CD4-positive, alpha-beta T cell treated with Interferon gamma for 1 hour (primary cell): ENCODE measurements at regions not wholly inside any gene's neighbourhood (a gene's known extent, or its start where the extent isn't known, plus 50 kb on each side); places are given as distances from the start of the nearest gene placed in this dataset.

Experiments used
- DNase-seq: peaks from one replicate; pipeline ENCODE4 v3.0.0-alpha.2; 2020

DNA sequence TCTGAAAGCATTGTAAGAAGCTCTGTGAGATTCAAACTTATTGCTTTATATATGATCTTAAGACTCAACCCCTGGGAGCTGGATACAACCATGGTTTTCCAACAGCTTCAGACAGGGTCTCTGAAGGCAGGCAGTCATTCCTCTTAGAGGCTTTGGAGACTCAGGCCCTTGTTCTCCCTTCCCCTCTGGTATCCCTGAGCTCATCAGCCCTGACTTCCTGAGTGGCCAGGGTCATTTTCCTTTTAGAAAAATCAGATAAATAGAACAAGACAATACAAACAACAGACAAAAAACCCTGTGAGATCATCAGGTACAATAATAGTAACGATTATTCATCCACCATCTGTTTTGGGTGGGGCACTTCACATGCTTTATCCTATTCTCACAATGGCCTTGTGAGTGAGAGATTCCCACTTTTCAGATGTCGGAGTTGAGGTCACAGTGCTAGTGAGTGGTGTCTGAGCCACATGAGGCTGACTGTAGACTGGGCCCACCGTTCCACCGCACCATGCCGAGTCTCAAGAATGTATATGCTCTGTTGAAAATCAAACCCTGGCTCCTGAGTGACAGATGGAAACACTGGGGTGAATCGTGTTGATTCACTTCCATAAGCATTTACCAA lies 144.2 kb downstream of the CXCL12 start:
- no peak for DNase-seq

DNA sequence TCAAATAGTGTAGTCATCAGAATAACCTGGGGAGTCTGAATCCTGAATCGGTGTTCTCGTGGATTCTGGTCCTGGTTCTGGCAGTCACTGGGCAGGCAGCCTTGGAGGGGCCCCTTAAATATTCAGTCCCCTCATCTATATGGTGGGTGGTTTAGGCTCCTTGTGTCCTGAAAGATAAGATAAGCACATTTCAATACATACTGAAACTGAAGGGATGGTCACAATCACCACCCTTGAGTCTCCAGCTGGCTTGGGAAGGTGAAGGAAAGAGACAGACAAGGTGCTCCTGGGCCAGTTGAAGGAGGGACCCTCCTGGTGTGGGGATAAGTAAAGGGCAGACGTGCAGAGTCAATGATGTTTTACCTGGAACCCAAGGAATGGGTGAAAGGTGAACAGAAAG lies 146.7 kb downstream of the CXCL12 start:
- no peak for DNase-seq

DNA sequence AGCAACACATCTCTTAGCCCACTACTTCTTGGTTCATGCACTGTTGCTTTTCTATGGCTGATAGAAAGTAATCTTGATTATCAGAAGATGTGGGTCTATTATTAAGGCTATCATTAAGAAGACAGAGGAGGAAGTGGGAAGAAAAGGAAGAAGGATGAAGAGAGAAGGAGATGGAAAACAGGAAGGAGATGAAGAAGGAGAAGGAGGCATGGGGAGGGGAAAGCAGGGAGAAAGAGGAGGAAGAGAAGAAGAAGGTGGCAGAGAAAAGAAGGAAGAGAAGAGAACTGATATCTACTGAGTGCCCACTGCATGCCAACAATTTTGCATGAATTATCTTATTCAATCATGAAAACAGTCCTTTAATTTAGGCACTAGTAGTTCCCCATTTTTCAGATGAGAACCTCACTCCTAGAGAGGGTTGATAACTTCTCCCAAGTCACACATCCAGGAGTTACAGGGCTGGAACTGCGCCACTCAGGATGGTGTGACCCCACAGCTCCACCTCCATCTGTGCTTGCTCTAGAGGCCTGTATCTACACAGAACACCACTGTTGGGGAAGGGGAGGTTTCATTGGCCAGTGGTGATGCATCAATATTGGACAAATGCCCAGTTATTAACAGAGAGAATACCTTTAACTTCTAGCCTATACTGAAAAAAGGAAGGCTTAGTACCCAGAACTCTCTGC lies 147.4 kb downstream of the CXCL12 start:
- DNase-seq, result no peak

DNA sequence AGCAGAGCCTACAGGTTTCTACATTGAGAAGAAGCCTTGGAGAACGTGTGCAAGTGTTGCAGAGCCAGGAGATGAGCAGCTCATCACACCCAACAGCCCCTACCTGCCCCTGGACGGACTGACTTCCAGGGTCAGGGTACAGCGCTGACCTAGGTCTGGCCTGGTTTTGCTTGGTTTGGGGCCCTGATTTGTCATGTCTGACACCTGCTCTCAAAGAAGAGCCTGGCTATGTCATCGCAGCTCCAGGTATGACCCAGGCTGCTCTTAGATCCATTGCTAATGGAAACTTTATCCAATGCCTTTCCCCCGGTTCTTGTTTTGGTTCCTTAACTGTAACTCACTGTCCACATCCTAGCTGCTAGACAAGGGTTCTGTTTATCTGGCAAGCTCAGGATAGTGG lies 149.5 kb downstream of the CXCL12 start:
- no peak for DNase-seq

DNA sequence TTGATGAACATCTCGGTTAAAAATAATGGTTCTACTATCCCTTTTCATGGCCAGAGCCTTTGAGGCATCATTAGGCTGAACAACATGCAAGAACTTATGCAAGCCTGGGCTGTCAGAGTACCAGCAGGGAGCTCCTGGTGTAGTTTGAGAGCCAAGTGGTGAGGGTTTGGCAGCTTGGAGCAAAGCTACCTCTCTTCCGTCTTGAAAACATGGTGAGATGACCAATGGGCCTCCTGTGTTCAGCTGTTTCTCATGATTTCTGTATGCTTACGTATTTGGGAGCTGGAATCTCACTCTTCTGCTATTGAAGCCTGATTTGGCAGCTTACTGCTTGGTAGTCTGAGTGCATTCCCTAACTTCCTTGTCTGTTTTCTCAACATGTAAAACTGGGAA lies 150.4 kb downstream of the CXCL12 start:
- no peak for DNase-seq

DNA sequence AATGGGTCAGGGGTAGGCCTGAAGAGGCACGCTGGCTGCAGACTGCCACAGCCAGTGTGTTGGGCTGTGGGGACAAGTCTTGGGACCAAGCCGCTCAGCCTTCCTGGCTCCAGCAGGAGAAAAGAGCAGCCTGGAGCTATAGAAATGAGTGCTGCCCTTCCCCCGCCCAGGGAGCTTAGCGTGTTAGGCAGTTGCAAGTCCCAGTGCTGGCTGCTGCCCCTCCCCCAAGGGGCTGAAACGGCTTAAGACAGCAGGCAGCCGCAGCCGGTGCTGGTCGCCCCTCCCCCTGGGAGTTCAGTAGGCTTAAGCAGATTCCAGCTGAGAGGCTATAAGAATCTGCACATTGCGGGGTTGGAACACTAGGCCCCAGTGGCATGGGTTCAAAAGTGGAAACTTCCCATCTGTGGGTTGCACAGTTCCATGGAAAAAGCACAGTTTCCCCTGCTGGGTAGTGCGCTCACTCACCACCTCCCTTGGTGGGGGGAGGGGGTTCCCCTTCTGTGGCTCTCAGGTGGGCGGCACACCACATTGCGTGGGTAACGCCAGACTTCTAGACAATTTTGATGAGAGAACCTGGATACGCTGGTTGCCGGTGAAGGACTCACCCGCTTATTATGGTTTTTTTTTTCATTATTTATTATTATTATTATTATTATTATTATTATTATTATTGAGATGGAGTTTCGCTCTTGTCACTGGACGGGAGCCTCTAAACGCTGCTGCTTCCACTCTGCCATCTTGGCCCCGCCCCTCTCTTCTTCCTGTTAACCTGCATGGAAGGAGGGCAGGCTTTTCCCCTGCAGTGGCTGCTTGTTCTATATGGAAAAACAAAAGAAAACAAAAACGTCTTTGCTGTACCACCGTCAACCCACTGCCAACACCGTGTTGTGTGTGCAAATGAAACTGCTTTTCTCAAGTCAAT lies 151.1 kb downstream of the CXCL12 start:
- no peak for DNase-seq

DNA sequence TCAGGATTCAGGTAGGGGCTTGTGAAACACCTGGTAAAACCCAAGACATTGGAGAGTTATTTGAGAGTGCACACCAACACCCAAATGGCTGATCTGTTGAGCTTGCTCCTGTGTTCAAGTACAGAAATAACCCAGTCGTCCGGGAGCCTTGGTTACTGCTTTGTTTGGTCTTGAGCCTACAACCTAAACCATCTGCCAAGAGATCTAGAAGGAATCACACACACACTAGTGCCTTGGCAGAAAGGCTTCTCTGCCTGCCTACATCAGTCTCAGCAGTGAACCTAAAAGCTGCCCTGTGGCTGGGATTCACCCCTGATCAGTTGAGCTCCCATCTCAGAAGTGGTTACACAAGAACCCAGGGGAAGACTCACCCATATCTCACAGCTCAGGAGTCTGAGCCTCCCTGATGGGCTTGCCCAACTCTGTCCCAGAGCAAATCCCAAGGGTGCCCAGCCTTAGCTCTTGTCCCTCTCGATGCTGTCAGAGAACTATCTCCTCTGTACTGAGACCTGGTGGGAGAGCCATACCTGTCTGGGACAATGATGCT lies 167.6 kb downstream of the CXCL12 start:
- DNase-seq, result no peak

DNA sequence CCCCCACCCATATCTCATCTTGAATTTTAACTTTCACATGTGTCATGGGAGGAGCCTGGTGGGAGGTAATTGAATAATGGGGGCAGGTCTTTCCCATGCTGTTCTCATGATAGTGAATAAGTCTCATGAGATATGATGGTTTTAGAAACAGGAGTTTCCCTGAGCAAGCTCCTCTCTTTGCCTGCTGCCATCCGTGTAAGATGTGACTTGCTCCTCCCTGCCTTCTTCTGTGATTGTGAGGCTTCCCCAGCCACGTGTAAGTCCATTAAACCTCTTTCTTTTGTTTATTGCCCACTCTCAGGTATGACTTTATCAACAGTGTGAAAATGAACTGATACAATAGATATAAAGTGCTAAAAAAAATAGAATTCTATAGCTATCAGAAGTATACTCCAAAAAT lies 168.8 kb downstream of the CXCL12 start:
- no peak for DNase-seq

DNA sequence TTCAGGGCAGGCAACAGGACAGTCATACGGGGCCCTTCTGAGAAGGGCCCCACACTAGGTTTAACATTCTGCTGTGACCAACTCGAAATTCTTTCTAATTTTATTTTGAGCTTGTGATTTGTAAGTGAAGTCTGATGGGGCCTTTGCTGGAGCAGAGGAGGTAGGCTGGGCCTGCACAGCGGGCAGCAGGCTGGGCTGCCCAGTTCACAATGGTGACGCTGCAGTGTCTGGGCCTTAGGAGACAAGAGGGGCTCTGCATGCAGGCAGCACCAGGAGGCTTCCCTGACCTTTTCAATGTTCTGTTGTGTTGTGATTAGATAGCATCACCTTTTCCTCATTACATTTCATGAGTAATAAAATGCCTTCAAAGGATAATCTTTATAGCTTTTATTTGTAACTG lies 175.1 kb downstream of the CXCL12 start:
- no peak for DNase-seq

DNA sequence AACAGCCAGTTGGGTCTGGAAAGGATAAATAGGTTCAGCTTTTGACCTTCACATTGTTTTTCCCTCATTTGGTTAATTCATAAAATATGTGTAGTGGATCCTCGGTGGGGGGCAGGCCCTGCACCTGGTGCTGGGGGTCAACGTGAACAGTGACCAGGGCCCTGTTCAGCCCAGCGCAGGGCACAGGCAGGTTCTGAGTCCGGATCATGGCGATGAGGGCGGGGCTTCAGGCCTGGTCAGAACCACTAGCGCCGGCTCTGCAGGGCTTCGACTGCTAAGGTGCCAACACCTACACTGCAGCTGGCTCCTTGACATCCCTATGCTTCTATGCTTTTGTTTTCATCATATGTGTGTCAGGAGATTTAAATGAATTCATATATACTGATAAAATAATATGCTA lies 177.7 kb downstream of the CXCL12 start:
- DNase-seq, result no peak

DNA sequence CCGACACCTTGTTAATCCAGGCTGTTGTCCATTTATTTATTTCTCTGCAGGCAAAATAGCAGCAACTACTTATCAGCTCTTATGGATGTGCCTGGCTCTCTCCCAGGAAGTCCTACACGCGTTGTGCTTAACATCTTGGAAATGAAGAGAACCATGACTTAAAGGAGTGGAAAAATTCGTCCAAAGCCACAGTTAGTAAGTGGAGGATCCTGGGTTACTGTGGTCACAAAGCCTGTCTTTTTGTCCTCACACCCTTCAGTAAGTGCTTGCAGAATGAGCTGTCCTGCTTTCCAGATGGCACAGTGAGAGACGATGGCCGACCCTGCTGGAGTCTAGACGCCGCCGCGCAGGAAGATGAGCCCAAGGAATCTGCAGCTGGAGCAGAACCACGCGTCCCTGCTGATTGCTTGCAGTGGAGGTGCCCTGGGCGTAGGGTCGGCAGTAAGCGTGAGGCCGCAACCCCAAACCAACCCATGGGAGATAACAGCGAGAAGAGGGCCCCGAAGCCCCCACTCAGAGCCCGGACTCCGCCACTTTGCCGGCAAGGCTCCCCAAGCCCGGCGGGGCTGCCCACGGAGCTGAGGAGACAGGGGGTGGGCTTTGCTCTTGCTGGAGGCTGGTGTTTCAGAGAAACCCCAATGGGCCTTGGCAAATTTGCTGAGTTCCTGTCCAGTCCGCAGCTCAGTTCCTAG lies 178.6 kb downstream of the CXCL12 start:
- no peak for DNase-seq

DNA sequence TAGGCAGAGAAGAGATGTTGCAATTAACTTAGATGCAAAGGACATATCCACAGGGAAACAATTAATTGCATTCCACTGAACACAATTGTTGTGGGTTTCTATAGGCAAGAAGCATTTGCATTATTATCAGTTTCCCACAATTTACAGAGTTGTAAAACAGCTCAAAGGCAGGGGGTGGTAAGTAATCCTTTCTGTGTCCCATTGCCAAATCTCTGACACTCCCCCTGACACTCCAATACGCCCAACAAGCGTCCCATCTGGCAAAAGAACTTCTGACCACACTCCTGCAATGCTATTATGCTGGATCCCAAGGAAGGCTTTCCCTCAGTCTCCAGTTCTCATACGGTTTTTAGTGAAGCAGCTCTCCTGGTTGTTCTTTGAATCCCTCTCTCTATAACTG lies 179.8 kb downstream of the CXCL12 start:
- no peak for DNase-seq

DNA sequence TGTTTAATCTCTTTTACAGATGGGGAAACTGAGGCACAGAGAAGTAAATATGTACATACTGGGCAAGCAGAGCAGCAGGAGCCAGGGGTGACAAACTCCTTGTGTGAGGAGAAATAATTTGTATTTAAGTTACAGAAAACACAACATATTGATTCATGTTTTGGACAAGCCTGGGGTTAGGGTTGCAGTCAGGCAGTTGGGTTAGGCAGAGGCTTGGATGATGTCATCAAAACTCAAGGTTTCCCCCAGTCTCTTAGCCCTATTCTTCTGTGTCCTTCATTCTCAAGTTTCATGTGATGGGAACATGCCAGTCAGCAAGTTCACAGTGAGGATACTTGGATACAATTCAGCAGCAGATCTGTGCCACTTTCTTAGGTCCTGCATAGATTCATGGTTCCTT lies 181.4 kb downstream of the CXCL12 start:
- no peak for DNase-seq

DNA sequence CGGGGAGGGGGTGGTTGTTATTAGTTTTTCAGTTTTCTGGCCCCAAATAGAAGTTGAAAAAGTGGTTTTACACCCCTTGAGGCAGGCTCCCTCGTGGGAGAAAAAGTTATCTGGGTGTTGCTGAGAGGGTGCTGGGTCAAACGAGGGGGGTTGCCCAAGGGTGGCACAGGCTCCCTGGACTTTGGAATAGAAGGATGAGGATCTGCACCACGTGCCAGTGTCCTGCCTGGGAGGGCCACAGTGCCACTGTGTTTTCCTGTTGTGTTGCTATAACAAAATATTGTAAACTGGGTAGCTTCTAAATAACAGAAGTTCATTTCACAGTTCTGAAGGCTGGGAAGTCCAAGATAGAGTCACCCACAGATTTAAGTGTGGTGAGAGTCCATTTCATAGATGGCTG lies 181.9 kb downstream of the CXCL12 start:
- no peak for DNase-seq

DNA sequence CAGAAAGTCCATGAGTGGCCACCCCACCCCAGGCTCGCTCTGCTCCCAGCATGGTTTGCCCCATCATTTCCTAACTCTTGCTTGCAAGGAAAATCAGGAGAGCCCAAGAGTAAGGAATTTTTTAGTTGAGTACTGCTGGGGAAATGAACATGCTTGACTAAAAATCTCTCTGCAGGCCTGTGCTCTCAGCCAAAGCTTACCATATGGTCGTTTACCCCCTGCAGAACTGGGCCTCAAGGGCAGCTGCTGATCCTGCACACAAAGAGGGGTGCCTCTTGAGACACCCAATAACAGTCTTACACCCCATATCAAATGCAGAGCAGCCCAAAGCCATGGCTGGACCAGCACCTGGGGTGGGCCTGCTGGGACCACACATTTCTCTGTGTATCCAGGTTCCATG lies 183.2 kb downstream of the CXCL12 start:
- no peak for DNase-seq

DNA sequence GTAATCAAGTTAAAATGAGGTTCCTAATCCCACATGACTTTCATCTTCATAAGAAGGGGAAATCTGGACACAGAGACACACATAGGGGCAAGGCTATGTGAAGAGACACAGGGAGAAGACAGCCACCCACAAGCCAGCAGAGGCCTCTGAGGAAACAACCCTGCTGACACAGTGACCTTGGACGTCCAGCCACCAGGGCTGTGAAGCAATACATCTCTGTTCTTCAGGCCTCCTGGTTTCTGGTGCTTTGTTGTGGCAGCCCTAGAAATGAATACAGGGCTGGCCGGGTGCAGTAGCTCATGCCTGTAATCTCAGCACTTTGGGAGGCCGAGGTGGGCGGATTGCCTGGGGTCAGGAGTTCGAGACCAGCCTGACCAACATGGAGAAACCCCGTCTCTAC lies 183.9 kb downstream of the CXCL12 start:
- no peak for DNase-seq

DNA sequence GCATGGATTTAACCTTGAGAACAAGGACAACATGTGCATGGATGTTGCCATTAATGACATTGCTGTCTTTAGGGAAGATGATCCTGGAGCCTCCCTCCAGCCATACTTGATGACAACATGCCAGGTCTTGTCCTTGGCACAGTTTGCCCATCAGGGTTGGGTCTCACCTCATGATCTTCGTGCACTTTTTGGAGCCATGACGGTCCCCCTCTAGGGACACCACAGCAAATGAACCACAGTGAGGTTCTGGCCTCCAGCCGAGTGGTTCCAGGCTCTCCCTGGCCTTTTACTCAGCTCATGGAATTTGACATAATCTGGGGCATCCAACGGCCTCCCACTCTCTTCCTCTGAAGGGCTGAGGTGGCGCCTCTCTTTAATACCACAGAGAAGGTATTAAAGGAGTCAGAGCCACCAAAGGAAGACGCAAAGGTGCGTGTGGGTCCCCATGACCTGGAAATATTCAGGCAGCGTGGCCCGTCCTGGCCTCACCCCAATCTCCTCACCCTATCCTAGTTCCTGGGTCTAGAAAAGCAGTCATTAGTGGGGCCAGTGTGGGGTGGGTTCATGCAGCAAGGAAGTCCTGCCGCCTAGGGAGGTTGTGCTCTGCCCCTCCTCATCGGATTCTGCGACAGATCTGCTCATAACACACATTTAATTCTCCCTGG lies 184.8 kb downstream of the CXCL12 start:
- no peak for DNase-seq

DNA sequence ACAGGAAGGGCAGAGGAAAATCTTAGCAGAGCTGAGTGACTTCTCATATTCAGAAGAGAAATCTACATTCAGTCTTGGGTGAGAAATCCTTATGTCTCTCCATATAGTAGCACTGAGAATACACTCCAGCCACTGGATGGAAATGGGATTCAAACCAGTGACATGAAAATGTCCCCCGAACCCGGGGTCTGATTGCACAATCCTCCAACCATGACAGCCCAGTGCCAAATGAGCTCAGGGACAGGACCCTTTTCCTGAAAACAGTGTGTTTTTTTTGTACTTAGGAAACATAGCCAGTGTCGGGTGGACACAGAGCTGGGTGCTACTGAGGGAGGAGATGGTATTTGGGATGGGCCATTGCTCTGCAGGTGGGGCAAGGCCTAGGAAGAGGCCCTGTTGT lies 185.6 kb downstream of the CXCL12 start:
- DNase-seq, result no peak

DNA sequence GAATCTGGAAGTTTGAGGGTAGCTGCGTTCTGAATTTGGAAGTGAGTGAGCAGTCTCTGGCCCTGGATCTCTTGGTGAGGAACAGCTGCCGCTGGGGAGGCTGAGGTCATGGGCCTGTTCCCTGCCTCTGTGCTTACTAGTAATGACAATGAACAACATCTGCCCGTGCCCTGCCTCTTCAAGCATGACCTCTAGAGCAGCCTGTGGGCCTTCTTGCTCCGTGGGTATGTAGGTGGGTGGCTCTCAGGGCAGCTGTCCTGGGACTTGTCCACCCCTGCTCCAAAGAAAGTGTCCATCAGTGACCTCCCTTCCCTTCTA lies 186.2 kb downstream of the CXCL12 start:
- DNase-seq, result no peak

DNA sequence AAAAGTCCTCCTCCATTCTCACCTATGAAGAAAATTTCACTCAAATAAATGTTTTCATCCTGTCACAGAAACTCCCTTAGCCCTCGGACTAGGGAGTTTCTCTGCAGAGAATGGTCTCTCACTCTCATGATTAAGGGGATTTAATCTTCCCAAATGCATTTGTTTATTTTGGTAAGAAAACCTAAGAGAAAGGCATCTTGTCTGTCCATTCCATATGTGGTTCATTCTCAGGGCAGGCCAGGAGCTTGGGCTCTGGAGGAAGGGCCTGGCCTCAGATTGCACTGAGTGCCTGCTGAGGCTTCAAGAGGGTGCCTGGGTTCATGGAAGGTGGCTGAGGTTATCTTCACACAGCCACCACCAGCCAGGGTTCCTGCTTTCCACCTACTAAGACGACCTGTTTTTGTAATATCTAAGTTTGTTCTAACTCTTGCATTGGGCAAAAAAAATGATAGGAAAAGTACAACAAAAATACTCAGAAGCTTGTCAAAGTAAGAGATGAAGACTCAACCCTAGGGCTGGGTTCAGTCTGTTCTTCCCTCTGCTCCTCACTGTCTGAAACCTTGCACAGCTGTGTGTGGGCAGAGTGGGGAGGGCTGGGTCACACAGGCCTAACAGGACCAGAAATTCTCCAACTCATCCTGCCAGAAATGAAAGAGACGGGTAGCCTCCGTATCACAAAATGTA lies 186.7 kb downstream of the CXCL12 start:
- no peak for DNase-seq

DNA sequence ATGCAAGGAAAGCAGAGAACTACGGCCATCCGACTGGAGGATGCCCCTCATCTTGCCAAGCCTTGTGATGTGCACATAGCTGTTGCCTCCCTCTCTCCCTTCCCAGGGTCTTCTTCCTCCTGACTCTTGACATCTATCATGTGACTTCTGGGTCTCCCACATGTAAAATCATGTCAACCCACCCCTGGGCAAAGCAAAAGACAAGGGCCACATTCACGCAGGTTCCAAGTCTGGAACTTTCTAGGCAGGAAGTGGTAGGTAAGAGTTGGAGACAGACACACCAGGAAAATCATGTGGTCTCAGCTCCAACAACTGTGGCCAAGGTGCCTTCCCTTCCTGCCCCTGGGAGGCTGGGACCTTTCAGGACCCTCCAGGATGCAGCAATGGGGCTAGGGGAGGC lies 187.3 kb downstream of the CXCL12 start:
- DNase-seq, result no peak

DNA sequence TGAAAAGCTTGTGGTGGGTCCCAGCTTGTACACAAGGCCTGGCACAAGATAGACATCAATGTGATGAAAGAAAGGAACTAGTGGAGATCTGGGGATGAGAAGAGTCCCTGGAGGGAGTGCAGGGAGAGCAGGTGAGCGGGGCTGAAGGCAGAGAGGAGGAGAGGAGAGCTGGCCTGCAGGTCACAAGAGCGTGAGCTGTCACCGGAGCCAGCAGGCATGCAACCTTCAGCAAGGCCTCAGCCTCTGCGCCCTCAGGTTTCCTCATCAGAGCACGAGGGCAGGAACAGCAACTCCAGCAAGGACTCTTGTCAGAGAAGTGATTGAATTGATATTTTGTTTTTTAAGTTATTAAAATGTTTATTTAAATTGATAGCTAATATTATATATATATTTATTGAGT lies 188.6 kb downstream of the CXCL12 start:
- DNase-seq, result no peak
